ENCODE measurements at regions not wholly inside any gene's neighbourhood (a gene's known extent, or its start where the extent isn't known, plus 50 kb on each side); places are given as distances from the start of the nearest gene placed in this dataset.

DNA sequence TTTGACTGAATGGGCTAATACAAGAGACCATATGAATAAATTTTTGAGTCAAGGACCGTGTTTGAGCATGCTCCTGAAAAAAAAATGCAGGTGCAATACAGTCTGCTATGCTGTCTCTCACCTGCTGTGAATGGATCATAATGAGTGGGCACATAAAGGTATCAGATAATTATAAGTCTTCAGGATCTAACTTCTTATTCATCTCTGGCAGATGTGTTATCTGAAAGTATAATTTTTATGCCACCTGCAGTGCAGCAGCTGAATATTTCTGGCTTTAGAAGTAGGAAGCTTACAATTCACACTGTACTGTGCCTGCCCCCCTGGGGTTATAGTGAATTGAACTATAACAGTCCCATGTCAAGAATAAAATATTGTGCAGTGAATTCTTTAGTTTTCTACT, 333.3 kb downstream of the MRPL39 start:
- FAIRE-seq (no peak), ATAC-seq (no peak), DNase-seq (ENCODE audit: low read depth in 1 of 2, low spot score in 1 of 2) (no peak)
- no peaks in the 10 kb centered on the region for H3K9me3 ChIP-seq
- ChIA-PET CTCF (no interaction called here), POLR2A (no interaction called here)
- H3K4me3 ChIP-seq: no peak overlapping the region
- no peak overlapping the region for H3K4me2 ChIP-seq
- WGBS (ENCODE audit: missing lambda C conversion rate): 11% methylated on average over 1 of the region's 1 CpG
- no peak for TF ChIP-seq NR3C1 (IDR thresholded peaks at IDR 0.05)
- no peak for TF ChIP-seq ESRRA (IDR thresholded peaks at IDR 0.05; ENCODE audit: borderline replicate concordance, low read length)
- TF ChIP-seq FOSL2 (IDR thresholded peaks at IDR 0.05): no peak
- TF ChIP-seq FOSL2 (CRISPR knock-in tag; IDR thresholded peaks at IDR 0.05): no peak
- no peak for TF ChIP-seq SREBF2 (IDR thresholded peaks at IDR 0.05)
- no peak for TF ChIP-seq MAFK (IDR thresholded peaks at IDR 0.05; ENCODE audit: partially characterized antibody)
- TF ChIP-seq RARB (CRISPR knock-in tag; IDR thresholded peaks at IDR 0.05): no peak
- no peak for TF ChIP-seq ATOH8 (CRISPR knock-in tag; IDR thresholded peaks at IDR 0.05; ENCODE audit: low read depth)
- no peak for TF ChIP-seq FOSB (CRISPR knock-in tag; IDR thresholded peaks at IDR 0.05)
- no peak for TF ChIP-seq CBX2 (IDR thresholded peaks at IDR 0.05; ENCODE audit: borderline replicate concordance, low read depth)
- TF ChIP-seq, protein P1, sequence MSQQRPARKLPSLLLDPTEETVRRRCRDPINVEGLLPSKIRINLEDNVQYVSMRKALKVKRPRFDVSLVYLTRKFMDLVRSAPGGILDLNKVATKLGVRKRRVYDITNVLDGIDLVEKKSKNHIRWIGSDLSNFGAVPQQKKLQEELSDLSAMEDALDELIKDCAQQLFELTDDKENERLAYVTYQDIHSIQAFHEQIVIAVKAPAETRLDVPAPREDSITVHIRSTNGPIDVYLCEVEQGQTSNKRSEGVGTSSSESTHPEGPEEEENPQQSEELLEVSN (IDR thresholded peaks at IDR 0.05; ENCODE audit: borderline replicate concordance, low read depth): no peak
- TF ChIP-seq NPAS2 (CRISPR knock-in tag; IDR thresholded peaks at IDR 0.05; ENCODE audit: borderline replicate concordance): no peak
- TF ChIP-seq KDM5A (IDR thresholded peaks at IDR 0.05): no peak
- no peak for TF ChIP-seq CEBPB (IDR thresholded peaks at IDR 0.05)
- TF ChIP-seq GATA3 (IDR thresholded peaks at IDR 0.05; ENCODE audit: borderline replicate concordance): no peak
- no peak for TF ChIP-seq BHLHE40 (IDR thresholded peaks at IDR 0.05; ENCODE audit: low read depth, low read length)
- TF ChIP-seq ZNF302 (CRISPR knock-in tag; IDR thresholded peaks at IDR 0.05): no peak
- TF ChIP-seq MAZ (IDR thresholded peaks at IDR 0.05; ENCODE audit: borderline replicate concordance, low read depth, low read length): no peak
- no peaks in the 10 kb centered on the region for H3K4me1 ChIP-seq
- H3K27ac ChIP-seq: no peak overlapping the region

- ChIA-PET CTCF (no interaction called here), POLR2A (no interaction called here)
- FAIRE-seq: no peak
Observed at GRCh38 chr21:25254491-25255174, 352.6 kb downstream of the MRPL39 start.

GRCh38 chr21:25246546-25246945, 360.7 kb downstream of the MRPL39 start:
- FAIRE-seq: no peak

More at GRCh38 chr21:25254491-25255174, 352.6 kb downstream of the MRPL39 start:
- TF ChIP-seq CBX2 (IDR thresholded peaks at IDR 0.05; ENCODE audit: borderline replicate concordance, low read depth) (no peak), NPAS2 (CRISPR knock-in tag; IDR thresholded peaks at IDR 0.05; ENCODE audit: borderline replicate concordance) (no peak), PHF8 (IDR thresholded peaks at IDR 0.05; ENCODE audit: borderline replicate concordance, low read depth) (no peak), HEYL (CRISPR knock-in tag; IDR thresholded peaks at IDR 0.05) (no peak), TFCP2L1 (CRISPR knock-in tag; IDR thresholded peaks at IDR 0.05) (no peak), MYC (IDR thresholded peaks at IDR 0.05; ENCODE audit: borderline replicate concordance, low read length) (no peak), HOXB13 (CRISPR knock-in tag; IDR thresholded peaks at IDR 0.05; ENCODE audit: low read depth) (no peak), CEBPB (IDR thresholded peaks at IDR 0.05) (no peak), EHF (CRISPR knock-in tag; IDR thresholded peaks at IDR 0.05) (no peak)
- H3K9me3 ChIP-seq: no peaks in the 10 kb centered on the region
- DNase-seq (ENCODE audit: low read depth in 1 of 2, low spot score in 1 of 2) (no peak), ATAC-seq (no peak)
- H3K4me1 ChIP-seq: no peaks in the 10 kb centered on the region
- no peak overlapping the region for H3K4me3 ChIP-seq
- WGBS (ENCODE audit: missing lambda C conversion rate): 0% methylated on average over 5 of the region's 5 CpGs
- H3K27ac ChIP-seq: no peak overlapping the region
- H3K4me2 ChIP-seq: no peak overlapping the region

More at GRCh38 chr21:25246546-25246945, 360.7 kb downstream of the MRPL39 start:
- TF ChIP-seq EP300 (IDR thresholded peaks at IDR 0.05) (no peak), FOXS1 (CRISPR knock-in tag; IDR thresholded peaks at IDR 0.05) (no peak), CHD2 (IDR thresholded peaks at IDR 0.05; ENCODE audit: low read length, partially characterized antibody) (no peak), MAZ (IDR thresholded peaks at IDR 0.05; ENCODE audit: borderline replicate concordance, low read depth, low read length) (no peak), RNF2 (IDR thresholded peaks at IDR 0.05; ENCODE audit: borderline replicate concordance, low read depth) (no peak), ZNF302 (CRISPR knock-in tag; IDR thresholded peaks at IDR 0.05) (no peak), CBX8 (IDR thresholded peaks at IDR 0.05) (no peak), EHMT2 (IDR thresholded peaks at IDR 0.05; ENCODE audit: low read depth) (no peak), ESRRA (IDR thresholded peaks at IDR 0.05; ENCODE audit: borderline replicate concordance, low read length) (no peak), PHF8 (IDR thresholded peaks at IDR 0.05; ENCODE audit: borderline replicate concordance, low read depth) (no peak), HDAC2 (IDR thresholded peaks at IDR 0.05) (no peak), HES2 (IDR thresholded peaks at IDR 0.05) (no peak), HEYL (CRISPR knock-in tag; IDR thresholded peaks at IDR 0.05) (no peak)
- Histone ChIP-seq H3K4me2 (no peak overlapping the region), H3K27ac (no peak overlapping the region), H3K9me3 (no peaks in the 10 kb centered on the region), H3K4me1 (no peaks in the 10 kb centered on the region), H3K4me3 (no peak overlapping the region)
- CTCF ChIA-PET: no interaction called here
- POLR2A ChIA-PET: no interaction called here
- DNase-seq (ENCODE audit: low read depth in 1 of 2, low spot score in 1 of 2): no peak
- WGBS (ENCODE audit: missing lambda C conversion rate): 4% methylated on average over 1 of the region's 1 CpG
- ATAC-seq: no peak

Data from A549 (cell line).